ENCODE measurements at regions not wholly inside any gene's neighbourhood (a gene's known extent, or its start where the extent isn't known, plus 50 kb on each side); places are given as distances from the start of the nearest gene placed in this dataset.
"Not testable (repeated sequence)": the region's sequence is repeated elsewhere in the genome, so short reads cannot be mapped to it uniquely, and the experiment has no call there.

DNA sequence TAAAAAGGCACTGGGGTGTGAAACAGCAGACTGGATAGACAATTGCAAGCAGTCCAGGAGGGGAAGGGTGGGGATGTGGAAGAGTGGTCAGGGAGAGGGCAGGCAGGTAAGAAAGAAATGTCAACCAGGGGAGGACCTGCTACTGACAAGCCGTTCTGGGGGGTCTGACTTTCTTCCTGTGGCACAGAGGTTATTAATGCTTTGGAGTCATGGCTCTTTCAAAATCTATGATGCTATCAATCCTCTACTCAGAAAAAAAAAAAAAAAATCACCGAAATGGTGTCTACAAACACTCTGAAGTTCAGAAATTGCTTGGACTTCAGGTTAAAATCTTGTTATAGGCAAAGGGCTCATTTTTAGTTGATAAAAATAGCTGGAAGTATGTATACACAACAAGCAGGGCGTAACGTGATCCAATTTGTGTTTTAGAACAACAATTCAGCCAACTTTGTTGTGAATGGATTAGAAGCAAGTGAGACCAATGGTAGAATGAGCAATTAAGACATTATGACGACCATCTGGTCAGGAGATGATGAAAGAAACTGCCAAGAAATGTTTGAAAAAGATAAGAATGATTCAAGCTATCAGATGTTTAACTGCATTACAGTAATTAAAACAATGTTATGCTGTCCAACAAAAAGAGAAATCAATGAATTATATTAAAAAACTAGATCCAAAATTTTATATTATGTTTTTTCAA lies 255.2 kb downstream of the DEPDC1B start:
- no peak for DNase-seq
- no peak for TF ChIP-seq EP300 (IDR thresholded peaks at IDR 0.05; ENCODE audit: low read depth)
- H3K27ac ChIP-seq: no peak overlapping the region
- no peak overlapping the region for H3K4me3 ChIP-seq
- intact Hi-C loops (cut with DNase I; ENCODE audit: low total_unique reads): no loop called here
- no peaks in the 10 kb centered on the region for H3K27me3 ChIP-seq
- 70 to 73% methylated on average over 4 to 5 of the region's 5 CpGs for WGBS, 2 donors (ENCODE audit: low coverage in 1 of 2)
- H3K9me3 ChIP-seq: no peaks in the 10 kb centered on the region
- H3K36me3 ChIP-seq: no peaks in the 10 kb centered on the region
- in situ Hi-C loops (cut with MboI; ENCODE audit: low pct_ligation_motif_present in 1 of 4, low pct_unique_long_range_greater_than_20kb in 1 of 4, low sequenced_read_pairs in 3 of 4): no loop called here
- peaks cover 0 to 6% (median 0%) of the 10 kb centered on the region in 4 donors for H3K4me1 ChIP-seq

DNA sequence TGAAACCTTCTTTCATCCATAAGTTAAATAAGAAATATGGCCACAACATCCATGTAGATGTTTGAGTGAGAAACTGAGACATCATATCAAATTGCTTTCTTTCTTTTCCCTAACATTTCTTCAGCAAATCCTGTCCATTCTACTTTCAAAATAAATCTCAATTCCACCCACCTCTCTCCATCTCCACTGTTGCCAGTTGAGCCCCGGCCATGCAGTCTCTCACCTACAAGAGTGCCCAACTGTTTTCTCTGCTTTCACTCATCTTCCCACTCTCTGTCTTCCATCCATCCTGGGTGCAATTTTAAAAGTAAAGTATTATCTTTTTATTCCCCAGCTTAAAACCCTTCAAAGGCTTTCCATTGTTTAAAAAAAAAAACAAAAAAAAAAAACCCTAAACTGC lies 260.4 kb downstream of the DEPDC1B start:
- H3K9me3 ChIP-seq: no peaks in the 10 kb centered on the region
- DNase-seq: no peak
- peaks cover 0 to 6% (median 0%) of the 10 kb centered on the region in 4 donors for H3K4me1 ChIP-seq
- no peaks in the 10 kb centered on the region for H3K36me3 ChIP-seq
- no peaks in the 10 kb centered on the region for H3K27me3 ChIP-seq
- WGBS, 2 donors (ENCODE audit: low coverage in 1 of 2): 97 to 100% methylated on average over 1 of the region's 1 CpG
- in situ Hi-C loops (cut with MboI; ENCODE audit: low pct_ligation_motif_present in 1 of 4, low pct_unique_long_range_greater_than_20kb in 1 of 4, low sequenced_read_pairs in 3 of 4) (no loop called here), intact Hi-C loops (cut with DNase I; ENCODE audit: low total_unique reads) (no loop called here)
- H3K27ac ChIP-seq: no peak overlapping the region
- no peak overlapping the region for H3K4me3 ChIP-seq
- TF ChIP-seq, protein P1, sequence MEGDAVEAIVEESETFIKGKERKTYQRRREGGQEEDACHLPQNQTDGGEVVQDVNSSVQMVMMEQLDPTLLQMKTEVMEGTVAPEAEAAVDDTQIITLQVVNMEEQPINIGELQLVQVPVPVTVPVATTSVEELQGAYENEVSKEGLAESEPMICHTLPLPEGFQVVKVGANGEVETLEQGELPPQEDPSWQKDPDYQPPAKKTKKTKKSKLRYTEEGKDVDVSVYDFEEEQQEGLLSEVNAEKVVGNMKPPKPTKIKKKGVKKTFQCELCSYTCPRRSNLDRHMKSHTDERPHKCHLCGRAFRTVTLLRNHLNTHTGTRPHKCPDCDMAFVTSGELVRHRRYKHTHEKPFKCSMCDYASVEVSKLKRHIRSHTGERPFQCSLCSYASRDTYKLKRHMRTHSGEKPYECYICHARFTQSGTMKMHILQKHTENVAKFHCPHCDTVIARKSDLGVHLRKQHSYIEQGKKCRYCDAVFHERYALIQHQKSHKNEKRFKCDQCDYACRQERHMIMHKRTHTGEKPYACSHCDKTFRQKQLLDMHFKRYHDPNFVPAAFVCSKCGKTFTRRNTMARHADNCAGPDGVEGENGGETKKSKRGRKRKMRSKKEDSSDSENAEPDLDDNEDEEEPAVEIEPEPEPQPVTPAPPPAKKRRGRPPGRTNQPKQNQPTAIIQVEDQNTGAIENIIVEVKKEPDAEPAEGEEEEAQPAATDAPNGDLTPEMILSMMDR (IDR thresholded peaks at IDR 0.05): no peak
- no peak for TF ChIP-seq POLR2AphosphoS5 (IDR thresholded peaks at IDR 0.05)

DNA sequence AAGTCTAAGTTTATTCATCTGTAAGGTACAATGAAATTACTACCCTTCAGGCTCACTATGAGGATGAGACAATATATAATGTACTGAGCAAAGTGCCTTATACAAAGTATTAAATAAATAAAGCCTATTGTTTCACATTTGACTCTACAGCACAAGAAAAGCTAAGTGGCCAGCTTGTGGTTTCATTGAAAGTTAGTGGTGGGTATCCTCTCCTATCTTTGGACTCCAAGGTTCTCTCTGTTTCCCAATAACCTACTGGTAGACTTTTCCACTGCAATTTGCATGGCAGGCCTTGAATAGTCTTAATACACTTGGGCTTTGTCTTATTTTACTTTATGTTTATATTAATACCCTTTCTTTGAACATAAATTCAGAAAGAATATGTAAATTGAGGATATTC lies 262.7 kb downstream of the DEPDC1B start:
- H3K27me3 ChIP-seq: no peaks in the 10 kb centered on the region
- no peak overlapping the region for H3K4me3 ChIP-seq
- peaks cover 0 to 6% (median 0%) of the 10 kb centered on the region in 4 donors for H3K4me1 ChIP-seq
- H3K9me3 ChIP-seq: no peaks in the 10 kb centered on the region
- no peak overlapping the region for H3K27ac ChIP-seq
- no peaks in the 10 kb centered on the region for H3K36me3 ChIP-seq
- in situ Hi-C loops (cut with MboI; ENCODE audit: low pct_ligation_motif_present in 1 of 4, low pct_unique_long_range_greater_than_20kb in 1 of 4, low sequenced_read_pairs in 3 of 4) (no loop called here), intact Hi-C loops (cut with DNase I; ENCODE audit: low total_unique reads) (no loop called here)
- no peak for DNase-seq
- TF ChIP-seq POLR2AphosphoS5 (IDR thresholded peaks at IDR 0.05): no peak
- TF ChIP-seq EP300 (IDR thresholded peaks at IDR 0.05; ENCODE audit: low read depth): no peak
- TF ChIP-seq, protein P1 (IDR thresholded peaks at IDR 0.05): no peak
- TF ChIP-seq POLR2A (IDR thresholded peaks at IDR 0.05): no peak

DNA sequence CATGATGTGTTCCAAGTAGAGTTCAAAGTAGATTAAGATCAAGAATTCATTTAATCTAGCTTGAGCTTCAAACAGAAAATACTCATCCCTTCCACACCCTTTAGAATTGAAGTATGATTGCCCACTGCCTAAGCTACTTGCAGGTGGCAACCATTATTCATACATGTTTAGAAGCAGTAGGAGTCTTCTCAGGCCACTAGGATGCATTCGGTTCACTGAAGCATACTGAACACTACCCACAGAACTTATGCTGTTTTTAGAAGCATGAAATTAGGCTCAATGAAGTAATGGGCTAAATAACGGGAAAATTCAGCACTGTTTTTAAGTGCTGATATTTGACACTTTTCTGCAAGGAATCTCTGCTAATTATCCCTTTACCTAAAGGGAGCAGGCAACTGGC lies 263.4 kb downstream of the DEPDC1B start:
- Histone ChIP-seq H3K4me1 (peaks cover 0 to 6% (median 0%) of the 10 kb centered on the region in 4 donors), H3K4me3 (no peak overlapping the region), H3K27ac (no peak overlapping the region), H3K9me3 (no peaks in the 10 kb centered on the region), H3K36me3 (no peaks in the 10 kb centered on the region), H3K27me3 (no peaks in the 10 kb centered on the region)
- WGBS, 2 donors (ENCODE audit: low coverage in 1 of 2): 75% methylated on average over 2 of the region's 2 CpGs; no CpG with 5 or more reads in 1 of the 2 donors
- intact Hi-C loops (cut with DNase I; ENCODE audit: low total_unique reads) (no loop called here), in situ Hi-C loops (cut with MboI; ENCODE audit: low pct_ligation_motif_present in 1 of 4, low pct_unique_long_range_greater_than_20kb in 1 of 4, low sequenced_read_pairs in 3 of 4) (no loop called here)
- no peak for DNase-seq
- TF ChIP-seq POLR2AphosphoS5 (IDR thresholded peaks at IDR 0.05) (no peak), EP300 (IDR thresholded peaks at IDR 0.05; ENCODE audit: low read depth) (no peak), POLR2A (IDR thresholded peaks at IDR 0.05) (no peak)
- TF ChIP-seq, protein P1 (IDR thresholded peaks at IDR 0.05): no peak

DNA sequence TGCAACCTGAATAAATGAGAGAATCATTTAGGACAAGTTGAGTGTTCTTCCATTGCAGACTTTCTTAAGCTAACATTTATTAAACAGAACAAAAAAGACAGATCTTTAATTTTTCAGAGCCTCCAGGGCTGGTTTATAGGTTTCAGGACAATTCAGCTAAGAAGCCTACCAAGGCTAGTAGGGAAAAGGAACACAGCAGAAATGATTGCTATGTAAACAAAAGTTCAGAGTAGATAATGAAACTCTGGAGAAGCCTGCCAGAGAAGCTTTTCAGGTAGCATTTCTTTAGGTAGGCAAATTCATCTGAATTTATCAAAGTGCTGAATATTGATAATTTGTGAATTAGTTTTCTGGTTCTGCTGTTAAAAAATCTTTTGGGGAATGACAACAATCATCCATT lies 264.2 kb downstream of the DEPDC1B start:
- TF ChIP-seq EP300 (IDR thresholded peaks at IDR 0.05; ENCODE audit: low read depth): no peak
- TF ChIP-seq, protein P1 (IDR thresholded peaks at IDR 0.05): no peak
- TF ChIP-seq POLR2A (IDR thresholded peaks at IDR 0.05): no peak
- no peak for TF ChIP-seq POLR2AphosphoS5 (IDR thresholded peaks at IDR 0.05)
- Histone ChIP-seq H3K4me3 (no peak overlapping the region), H3K27ac (no peak overlapping the region), H3K36me3 (no peaks in the 10 kb centered on the region), H3K4me1 (peaks cover 0 to 6% (median 0%) of the 10 kb centered on the region in 4 donors), H3K9me3 (no peaks in the 10 kb centered on the region), H3K27me3 (no peaks in the 10 kb centered on the region)
- in situ Hi-C loops (cut with MboI; ENCODE audit: low pct_ligation_motif_present in 1 of 4, low pct_unique_long_range_greater_than_20kb in 1 of 4, low sequenced_read_pairs in 3 of 4) (no loop called here), intact Hi-C loops (cut with DNase I; ENCODE audit: low total_unique reads) (no loop called here)
- no peak for DNase-seq

DNA sequence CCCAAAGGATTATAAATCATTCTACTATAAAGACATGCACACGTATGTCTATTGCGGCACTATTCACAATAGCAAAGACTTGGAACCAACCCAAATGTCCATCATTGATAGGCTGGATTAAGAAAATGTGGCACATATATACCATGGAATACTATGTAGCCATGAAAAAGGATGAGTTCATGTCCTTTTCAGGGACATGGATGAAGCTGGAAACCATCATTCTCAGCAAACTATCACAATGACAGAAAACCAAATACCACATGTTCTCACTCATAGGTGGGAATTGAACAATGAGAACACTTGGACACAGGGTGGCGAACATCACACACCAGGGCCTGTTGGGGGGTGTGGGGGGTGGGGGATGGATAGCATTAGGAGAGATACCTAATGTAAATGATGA lies 273.8 kb downstream of the DEPDC1B start:
- H3K36me3 ChIP-seq; H3K27ac ChIP-seq; intact Hi-C loops (cut with DNase I; ENCODE audit: low total_unique reads); H3K4me3 ChIP-seq; H3K9me3 ChIP-seq; H3K27me3 ChIP-seq; H3K4me1 ChIP-seq; DNase-seq: not testable (repeated sequence)
- in situ Hi-C loops (cut with MboI; ENCODE audit: low pct_ligation_motif_present in 1 of 4, low pct_unique_long_range_greater_than_20kb in 1 of 4, low sequenced_read_pairs in 3 of 4): loop anchor here in 1 of 4 donors (10.0 kb wide), 1 partner anchor 49 kb away; no protein-coding TSS in a partner anchor
- WGBS, 2 donors (ENCODE audit: low coverage in 1 of 2): 90 to 92% methylated on average over 2 to 3 of the region's 3 CpGs

DNA sequence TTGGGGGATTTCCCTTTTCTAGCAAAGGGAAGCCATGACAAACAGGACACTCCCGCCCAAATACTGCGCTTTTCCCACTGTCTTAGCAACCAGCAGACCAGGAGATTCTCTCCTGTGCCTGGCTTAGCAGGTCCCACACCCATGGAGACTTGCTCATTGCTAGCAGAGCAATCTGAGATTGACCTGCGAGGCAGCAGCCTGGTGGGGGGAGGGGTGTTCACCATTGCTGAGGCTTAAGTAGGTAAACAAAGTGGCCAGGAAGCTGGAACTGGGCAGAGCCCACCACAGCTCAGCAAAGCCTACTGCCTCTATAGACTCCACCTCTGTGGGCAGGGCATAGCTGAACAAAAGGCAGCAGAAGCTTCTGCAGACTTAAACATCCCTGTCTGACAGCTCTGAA lies 279.2 kb downstream of the DEPDC1B start:
- H3K36me3 ChIP-seq; DNase-seq; H3K4me1 ChIP-seq; H3K4me3 ChIP-seq; H3K27me3 ChIP-seq; intact Hi-C loops (cut with DNase I; ENCODE audit: low total_unique reads); H3K27ac ChIP-seq: not testable (repeated sequence)
- H3K9me3 ChIP-seq: peaks cover 0 to 13% of the 10 kb centered on the region in 2 donors
- WGBS, 2 donors (ENCODE audit: low coverage in 1 of 2): 94% methylated on average over 3 of the region's 3 CpGs; no CpG with 5 or more reads in 1 of the 2 donors
- in situ Hi-C loops (cut with MboI; ENCODE audit: low pct_ligation_motif_present in 1 of 4, low pct_unique_long_range_greater_than_20kb in 1 of 4, low sequenced_read_pairs in 3 of 4): loop anchor here in 1 of 4 donors (10.0 kb wide), 1 partner anchor 54 kb away; no protein-coding TSS in a partner anchor

Measured in transverse colon (tissue), 4 donors.